Aorta (tissue), 5 donors: ENCODE measurements at regions not wholly inside any gene's neighbourhood (a gene's known extent, or its start where the extent isn't known, plus 50 kb on each side); places are given as distances from the start of the nearest gene placed in this dataset.
A peak's percentile ranks its signal among the peaks of the same experiment; 100 is the strongest.
"Not testable (repeated sequence)": the region's sequence is repeated elsewhere in the genome, so short reads cannot be mapped to it uniquely, and the experiment has no call there.

Experiments used
- ATAC-seq: fragments of 200-7000 bp; cut with Tn5 transposase; one replicate; pipeline ENCODE4 v1.9.1; 2022; ENCODE audit warnings: moderate library complexity; ENCODE audit not compliant: low FRiP score
- DNase-seq, 2 donors: peaks; one replicate each; pipeline ENCODE4 v3.0.0-alpha.2; 2020
- H3K27ac ChIP-seq, 2 donors: one replicate each; pipeline ENCODE4 v1.5.1; 2013; ENCODE audit warnings: low read length in 2 of 2, mild to moderate bottlenecking in 2 of 2, moderate library complexity in 2 of 2, control low read depth in 1 of 2, inconsistent platforms in 1 of 2, low read depth in 1 of 2
- H3K27me3 ChIP-seq, 2 donors: one replicate each; pipeline ENCODE4 v1.6.1; 2013; ENCODE audit warnings: control low read depth in 1 of 2, low read length in 1 of 2, mild to moderate bottlenecking in 1 of 2, moderate library complexity in 1 of 2; ENCODE audit not compliant: insufficient read depth in 2 of 2, control insufficient read depth in 1 of 2
- H3K36me3 ChIP-seq, 2 donors: one replicate each; pipeline ENCODE4 v1.6.1; 2013; ENCODE audit warnings: control low read depth in 1 of 2, low read length in 1 of 2, mild to moderate bottlenecking in 1 of 2; ENCODE audit not compliant: insufficient read depth in 2 of 2, control insufficient read depth in 1 of 2
- H3K4me1 ChIP-seq, 2 donors: one replicate each; pipeline ENCODE4 v1.6.1; 2013; ENCODE audit warnings: low read length in 2 of 2, control low read depth in 1 of 2, mild to moderate bottlenecking in 1 of 2, moderate library complexity in 1 of 2; ENCODE audit not compliant: insufficient read depth in 2 of 2, control insufficient read depth in 1 of 2
- H3K4me3 ChIP-seq, 2 donors: one replicate each; pipeline ENCODE4 v1.5.1; 2013; ENCODE audit warnings: low read length in 2 of 2, control low read depth in 1 of 2, mild to moderate bottlenecking in 1 of 2
- H3K9me3 ChIP-seq: one replicate; pipeline ENCODE4 v1.6.1; 2013; ENCODE audit warnings: mild to moderate bottlenecking, low read length; ENCODE audit not compliant: control insufficient read depth
- WGBS, 2 donors: extraction: QIAGEN DNeasy Blood & Tissue Kit; methylation state at CpG; one replicate each; pipeline ENCODE4 v1.1.7; 2013; 5-methylcytosine and 5-hydroxymethylcytosine counted together
- intact Hi-C, 2 donors: fragments of 100-400 bp; cut with DNase I; formaldehyde crosslinking; loops; one replicate each; pipeline versions ENCODE4 v1.14.2 to v1.15.0; 2022
- donor health status: healthy with polysubstance abuse.
- donor health status: Bipolar disorder and iron deficiency.
- donor health status: DM: no; HTN: no; CAD: no.
- donor health status: DM: no; HTN: no; CAD: no.
- donor health status: DM: yes; HTN: yes; CAD: no.

DNA sequence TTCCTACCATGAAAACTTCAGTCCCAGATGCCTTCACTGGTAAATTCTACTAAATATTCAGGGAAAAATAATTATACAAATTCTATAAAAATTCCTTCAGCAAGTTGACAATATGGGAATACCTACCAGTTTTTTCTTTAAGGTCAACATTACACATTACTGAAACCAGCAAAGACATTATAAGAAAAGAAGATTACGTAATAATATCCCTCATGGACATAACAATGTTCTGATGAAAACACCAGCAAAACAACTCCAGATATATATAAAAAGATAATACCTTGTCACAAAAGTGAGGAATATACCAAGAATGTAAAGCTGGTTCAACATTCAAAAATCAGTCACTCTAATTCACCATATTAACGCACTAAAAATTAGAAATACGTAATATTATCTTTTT is 507.9 kb downstream of the DMRTA1 start:
- intact Hi-C loops = no loop called here
- WGBS, 2 donors = 90 to 94% methylated on average over 3 of the region's 3 CpGs
- H3K27me3 ChIP-seq = no peaks in the 10 kb centered on the region
- no peaks in the 10 kb centered on the region for H3K36me3 ChIP-seq
- ATAC-seq (no peak), DNase-seq (no peak)
- no peak overlapping the region for H3K4me3 ChIP-seq
- no peak overlapping the region for H3K27ac ChIP-seq
- H3K9me3 ChIP-seq = no peaks in the 10 kb centered on the region
- no peaks in the 10 kb centered on the region for H3K4me1 ChIP-seq

DNA sequence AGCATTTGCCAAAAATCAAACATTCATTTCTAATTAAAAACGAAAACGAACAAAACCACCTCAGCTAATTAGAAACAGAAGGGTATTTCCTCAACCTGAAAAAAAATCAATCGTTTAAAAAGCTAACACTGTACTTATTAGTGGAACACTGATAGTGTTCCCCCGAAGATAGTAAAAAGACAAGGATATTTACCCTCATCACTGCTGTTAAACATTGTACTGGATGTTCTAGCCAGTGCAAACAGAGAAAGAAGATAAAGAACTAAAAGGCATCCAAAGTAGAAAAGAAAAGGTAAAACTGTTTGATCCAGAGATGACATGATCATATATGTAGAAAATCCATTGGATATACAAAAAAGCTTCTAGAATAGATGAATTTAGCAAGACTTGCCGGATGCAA is 508.3 kb downstream of the DMRTA1 start:
- ATAC-seq = no peak
- no peaks in the 10 kb centered on the region for H3K27me3 ChIP-seq
- DNase-seq = no peak
- no peak overlapping the region for H3K27ac ChIP-seq
- H3K36me3 ChIP-seq = no peaks in the 10 kb centered on the region
- H3K4me1 ChIP-seq = no peaks in the 10 kb centered on the region
- H3K4me3 ChIP-seq = no peak overlapping the region
- H3K9me3 ChIP-seq = no peaks in the 10 kb centered on the region
- WGBS, 2 donors = 75 to 82% methylated on average over 5 of the region's 5 CpGs
- intact Hi-C loops = no loop called here

DNA sequence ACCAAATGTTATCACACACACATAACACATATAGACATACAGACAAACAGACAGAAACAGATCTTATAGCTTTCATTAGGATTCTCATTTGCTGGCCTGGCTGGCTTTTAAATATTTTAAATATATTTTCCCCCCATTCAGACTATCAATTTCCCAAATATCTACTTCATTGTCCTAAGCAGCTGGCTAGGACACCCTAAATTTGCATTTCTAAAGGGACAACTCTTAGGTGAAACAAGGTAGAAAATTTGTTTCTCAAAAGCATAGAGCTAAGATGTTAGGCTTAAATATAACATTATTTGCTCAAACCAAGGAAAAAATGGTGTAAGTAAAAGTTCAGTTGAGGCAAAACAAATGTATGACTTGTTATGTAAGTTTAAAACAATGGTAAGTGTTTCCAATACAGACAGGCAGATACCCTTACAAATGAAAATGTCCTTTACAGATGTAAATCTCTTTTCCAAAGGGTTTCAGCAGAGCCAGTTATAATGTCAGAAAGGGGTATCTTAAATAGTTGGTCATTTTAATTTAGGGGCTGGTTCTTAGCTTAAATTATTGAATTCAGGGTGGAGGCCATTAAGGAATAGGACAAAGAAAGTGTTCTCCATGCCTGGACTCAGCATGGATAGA is 522.8 kb downstream of the DMRTA1 start:
- H3K36me3 ChIP-seq = no peaks in the 10 kb centered on the region
- no peak for DNase-seq
- no peak overlapping the region for H3K4me3 ChIP-seq
- H3K4me1 ChIP-seq = no peaks in the 10 kb centered on the region
- no peaks in the 10 kb centered on the region for H3K9me3 ChIP-seq
- H3K27ac ChIP-seq = no peak overlapping the region
- no peaks in the 10 kb centered on the region for H3K27me3 ChIP-seq
- no peak for ATAC-seq
- intact Hi-C loops = no loop called here

DNA sequence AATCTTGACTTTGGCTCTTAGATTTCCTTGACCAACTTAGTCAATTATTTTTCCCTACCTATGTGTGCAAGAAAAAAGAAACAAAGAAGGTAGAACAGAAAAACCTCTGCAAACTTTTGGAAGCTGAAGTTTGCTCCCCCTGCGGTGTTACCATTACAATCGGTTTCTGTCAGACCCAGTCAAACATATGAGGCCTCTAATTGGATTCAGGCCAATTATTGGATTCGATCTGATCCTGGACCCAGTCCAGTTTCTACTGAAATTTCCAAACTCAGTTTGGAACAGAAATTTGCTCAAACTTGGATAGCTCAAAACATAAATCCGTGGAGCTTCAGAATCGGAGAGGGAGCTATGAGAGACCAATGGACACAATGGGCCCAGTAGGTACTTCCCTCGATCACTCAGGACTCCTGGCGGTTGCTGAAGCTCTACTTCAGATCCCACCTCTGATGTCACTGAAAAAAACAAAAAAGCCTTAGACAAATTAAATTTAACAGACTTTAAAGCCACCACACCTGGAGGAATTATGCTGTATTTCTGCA is 523.9 kb downstream of the DMRTA1 start:
- H3K9me3 ChIP-seq = no peaks in the 10 kb centered on the region
- intact Hi-C loops = no loop called here
- no peaks in the 10 kb centered on the region for H3K4me1 ChIP-seq
- H3K36me3 ChIP-seq = no peaks in the 10 kb centered on the region
- ATAC-seq (no peak), DNase-seq (no peak)
- H3K27ac ChIP-seq = no peak overlapping the region
- no peaks in the 10 kb centered on the region for H3K27me3 ChIP-seq
- H3K4me3 ChIP-seq = no peak overlapping the region
- 83 to 84% methylated on average over 7 of the region's 7 CpGs for WGBS, 2 donors

DNA sequence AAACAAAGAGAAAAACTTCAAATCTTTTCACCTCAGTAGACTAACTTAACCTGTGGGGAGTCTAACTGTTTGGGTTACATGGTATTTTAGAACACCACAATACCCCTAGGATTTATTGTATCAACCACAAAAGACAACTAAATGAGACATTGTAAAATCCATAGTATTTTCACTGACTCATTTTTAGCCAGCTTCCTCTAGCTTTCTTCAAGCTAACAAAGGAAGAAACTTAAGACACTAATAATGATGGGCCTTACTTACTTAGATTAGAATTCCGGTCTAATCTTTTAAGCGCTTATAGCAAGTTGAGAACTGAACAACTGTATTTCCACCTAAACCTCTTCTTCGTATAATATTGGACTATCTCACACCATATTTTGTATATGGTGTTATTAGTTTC is 529.3 kb downstream of the DMRTA1 start:
- H3K9me3 ChIP-seq = no peaks in the 10 kb centered on the region
- no peaks in the 10 kb centered on the region for H3K36me3 ChIP-seq
- WGBS, 2 donors = 93 to 95% methylated on average over 3 of the region's 3 CpGs
- DNase-seq = no peak
- no peak for ATAC-seq
- no peak overlapping the region for H3K4me3 ChIP-seq
- H3K27ac ChIP-seq = no peak overlapping the region
- no peaks in the 10 kb centered on the region for H3K4me1 ChIP-seq
- no peaks in the 10 kb centered on the region for H3K27me3 ChIP-seq
- intact Hi-C loops = no loop called here

DNA sequence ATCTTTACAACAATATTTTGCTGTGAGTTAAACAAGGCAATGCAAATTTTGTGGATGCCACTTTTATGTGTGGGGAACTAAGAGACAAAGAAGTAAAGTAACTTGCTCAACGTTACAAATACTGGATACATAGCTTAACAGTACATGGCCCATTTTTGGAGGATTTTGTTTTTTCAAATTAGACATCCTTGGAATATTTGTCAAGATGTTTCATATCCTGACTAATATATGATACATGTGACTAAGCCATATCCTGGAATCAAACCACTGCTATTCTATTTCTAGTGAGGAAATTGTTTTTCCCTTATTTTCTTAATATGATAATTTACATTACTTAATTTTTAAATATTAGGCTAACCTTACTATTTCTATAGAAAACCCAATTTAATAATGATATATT is 529.8 kb downstream of the DMRTA1 start:
- H3K36me3 ChIP-seq = no peaks in the 10 kb centered on the region
- H3K27ac ChIP-seq = no peak overlapping the region
- DNase-seq (no peak), ATAC-seq (no peak)
- no peaks in the 10 kb centered on the region for H3K4me1 ChIP-seq
- H3K27me3 ChIP-seq = no peaks in the 10 kb centered on the region
- intact Hi-C loops = no loop called here
- H3K9me3 ChIP-seq = no peaks in the 10 kb centered on the region
- WGBS, 2 donors = 69 to 75% methylated on average over 1 of the region's 1 CpG
- H3K4me3 ChIP-seq = no peak overlapping the region

DNA sequence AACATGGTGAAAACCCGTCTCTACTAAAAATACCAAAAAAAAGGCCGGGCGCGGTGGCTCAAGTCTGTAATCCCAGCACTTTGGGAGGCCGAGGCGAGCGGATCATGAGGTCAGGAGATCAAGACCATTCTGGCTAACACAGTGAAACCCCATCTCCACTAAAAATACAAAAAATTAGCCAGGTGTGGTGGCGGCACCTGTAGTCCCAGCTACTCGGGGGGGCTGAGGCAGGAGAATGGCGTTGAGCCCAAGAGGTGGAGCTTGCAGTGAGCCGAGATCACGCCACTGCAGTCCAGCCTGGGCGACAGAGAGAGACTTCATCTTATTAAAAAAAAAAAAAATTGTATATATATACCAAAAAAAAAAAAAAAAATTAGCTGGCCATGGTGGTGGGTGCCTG is 533.8 kb downstream of the DMRTA1 start:
- peak in 1 of 2 donors; percentile 57 for DNase-seq
- H3K4me3 ChIP-seq, H3K4me1 ChIP-seq, H3K36me3 ChIP-seq, ATAC-seq, H3K27me3 ChIP-seq, H3K27ac ChIP-seq, H3K9me3 ChIP-seq, intact Hi-C loops: not testable (repeated sequence)
- WGBS, 2 donors = 89 to 93% methylated on average over 13 of the region's 13 CpGs

DNA sequence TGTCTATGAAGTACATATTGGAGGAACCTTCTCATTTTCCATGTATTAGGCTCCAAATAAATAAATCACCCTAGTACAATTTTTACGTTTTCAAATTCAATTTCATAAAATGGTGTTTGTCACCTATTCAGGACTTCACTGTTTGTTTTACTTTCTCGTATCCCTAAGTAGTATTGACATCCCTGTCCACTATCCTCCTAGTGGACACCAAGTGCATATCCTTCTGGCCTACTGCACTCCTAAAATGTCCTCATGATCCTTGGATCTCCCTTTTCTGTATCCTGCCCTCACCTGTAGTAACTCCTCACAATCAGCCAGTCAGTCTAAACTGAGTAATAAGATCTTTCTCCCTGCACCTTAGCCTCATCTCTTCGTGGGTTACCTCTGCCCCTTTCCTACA is 539.9 kb downstream of the DMRTA1 start:
- H3K9me3 ChIP-seq = no peaks in the 10 kb centered on the region
- no peaks in the 10 kb centered on the region for H3K4me1 ChIP-seq
- H3K27ac ChIP-seq = no peak overlapping the region
- no peaks in the 10 kb centered on the region for H3K36me3 ChIP-seq
- no peak for DNase-seq
- intact Hi-C loops = no loop called here
- no peak for ATAC-seq
- no peak overlapping the region for H3K4me3 ChIP-seq
- no peaks in the 10 kb centered on the region for H3K27me3 ChIP-seq
- 69 to 73% methylated on average over 3 of the region's 3 CpGs for WGBS, 2 donors

DNA sequence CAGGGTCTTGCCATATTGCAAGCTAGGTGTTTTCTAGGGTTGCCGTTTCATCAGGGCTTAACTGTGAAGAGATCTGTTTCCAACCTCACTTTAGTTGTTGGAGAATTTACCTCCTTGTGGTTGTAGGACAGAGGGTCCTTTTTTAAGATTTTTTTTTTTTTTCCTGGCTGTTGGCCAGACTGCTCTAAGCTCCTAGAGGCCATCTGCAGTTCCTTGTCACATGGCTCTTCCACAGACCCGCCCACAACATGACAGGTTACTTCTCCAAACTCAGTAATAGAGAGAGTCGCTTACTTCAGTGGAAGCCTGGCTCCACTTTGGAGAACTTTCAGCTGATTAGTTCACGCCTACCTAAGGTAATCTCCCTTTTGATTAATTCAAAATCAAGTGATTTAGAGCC is 543.7 kb downstream of the DMRTA1 start:
- ATAC-seq (no peak), DNase-seq (no peak)
- no peaks in the 10 kb centered on the region for H3K4me1 ChIP-seq
- no peaks in the 10 kb centered on the region for H3K36me3 ChIP-seq
- intact Hi-C loops = no loop called here
- H3K27ac ChIP-seq = no peak overlapping the region
- WGBS, 2 donors = 81 to 83% methylated on average over 4 of the region's 4 CpGs
- H3K9me3 ChIP-seq = no peaks in the 10 kb centered on the region
- no peak overlapping the region for H3K4me3 ChIP-seq
- no peaks in the 10 kb centered on the region for H3K27me3 ChIP-seq
